ENCODE measurements at regions not wholly inside any gene's neighbourhood (a gene's known extent, or its start where the extent isn't known, plus 50 kb on each side); places are given as distances from the start of the nearest gene placed in this dataset.

DNA sequence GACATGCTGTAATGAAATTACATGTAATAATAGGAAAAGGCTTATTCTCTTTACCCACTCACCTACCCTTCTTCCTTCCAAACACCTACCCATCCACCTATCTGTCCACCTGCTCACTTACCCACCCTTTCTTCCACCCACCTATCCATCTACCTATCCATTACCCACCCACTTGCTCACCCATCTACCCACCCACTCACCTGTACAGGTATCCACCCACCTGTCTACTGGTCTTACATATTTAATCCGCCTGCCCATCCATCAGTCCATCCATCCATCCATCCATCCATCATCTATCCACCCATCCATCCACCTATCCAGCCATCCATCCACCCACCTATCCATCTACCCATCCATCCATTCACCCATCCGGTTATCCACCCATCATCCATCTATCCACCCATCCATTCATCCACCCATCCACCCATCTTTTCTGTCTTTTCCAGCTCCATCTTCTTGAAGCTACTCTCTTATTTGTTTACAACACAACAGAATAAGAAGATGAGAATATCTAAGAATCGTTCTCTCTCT is 133.3 kb upstream of the STX18 start:
- H3K9me3 Mint-ChIP-seq = no peaks in the 10 kb centered on the region
- DNase-seq (ENCODE audit: low spot score) = no peak
- intact Hi-C loops (cut with micrococcal nuclease) = no loop called here
- no peaks in the 10 kb centered on the region for H3K36me3 Mint-ChIP-seq (ENCODE audit: low read depth)
- peaks cover 3% of the 10 kb centered on the region for H3K27me3 Mint-ChIP-seq (ENCODE audit: insufficient read depth)
- H3K27ac Mint-ChIP-seq = no peak overlapping the region
- no peak overlapping the region for H3K4me3 Mint-ChIP-seq
- no peaks in the 10 kb centered on the region for H3K4me1 Mint-ChIP-seq (ENCODE audit: low read depth)

DNA sequence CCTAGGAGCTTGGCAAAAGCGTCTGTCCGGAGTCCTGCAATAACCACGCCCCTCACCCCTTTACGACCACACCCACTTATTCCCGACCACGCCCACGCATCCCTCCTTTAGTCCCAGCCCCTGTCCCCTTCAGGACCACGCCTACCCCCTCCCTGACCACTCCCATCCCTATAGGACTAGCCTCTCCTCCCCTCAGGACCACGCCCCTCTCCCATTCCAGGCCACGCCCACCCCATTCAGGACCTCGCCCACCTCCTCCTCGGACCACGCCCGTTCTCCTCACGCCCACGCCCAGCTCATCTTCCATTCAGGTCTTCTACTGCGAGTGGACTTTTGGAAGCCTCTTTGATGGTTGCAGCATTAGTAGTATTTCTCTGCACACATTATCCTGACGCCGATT is 131.2 kb upstream of the STX18 start:
- H3K36me3 Mint-ChIP-seq (ENCODE audit: low read depth) = no peaks in the 10 kb centered on the region
- H3K4me1 Mint-ChIP-seq (ENCODE audit: low read depth) = no peaks in the 10 kb centered on the region
- intact Hi-C loops (cut with micrococcal nuclease) = no loop called here
- no peak for DNase-seq (ENCODE audit: low spot score)
- H3K27me3 Mint-ChIP-seq (ENCODE audit: insufficient read depth) = peaks cover 2% of the 10 kb centered on the region
- no peak overlapping the region for H3K4me3 Mint-ChIP-seq
- H3K27ac Mint-ChIP-seq = no peak overlapping the region
- no peaks in the 10 kb centered on the region for H3K9me3 Mint-ChIP-seq

GRCh38 chr4:4672402-4672801 is 130.6 kb upstream of the STX18 start:
- Mint-ChIP-seq H3K27me3 (ENCODE audit: insufficient read depth) (no peaks in the 10 kb centered on the region), H3K27ac (no peak overlapping the region), H3K36me3 (ENCODE audit: low read depth) (no peaks in the 10 kb centered on the region), H3K4me3 (no peak overlapping the region), H3K9me3 (no peaks in the 10 kb centered on the region), H3K4me1 (ENCODE audit: low read depth) (no peaks in the 10 kb centered on the region)
- DNase-seq (ENCODE audit: low spot score) = no peak
- intact Hi-C loops (cut with micrococcal nuclease) = no loop called here

DNA sequence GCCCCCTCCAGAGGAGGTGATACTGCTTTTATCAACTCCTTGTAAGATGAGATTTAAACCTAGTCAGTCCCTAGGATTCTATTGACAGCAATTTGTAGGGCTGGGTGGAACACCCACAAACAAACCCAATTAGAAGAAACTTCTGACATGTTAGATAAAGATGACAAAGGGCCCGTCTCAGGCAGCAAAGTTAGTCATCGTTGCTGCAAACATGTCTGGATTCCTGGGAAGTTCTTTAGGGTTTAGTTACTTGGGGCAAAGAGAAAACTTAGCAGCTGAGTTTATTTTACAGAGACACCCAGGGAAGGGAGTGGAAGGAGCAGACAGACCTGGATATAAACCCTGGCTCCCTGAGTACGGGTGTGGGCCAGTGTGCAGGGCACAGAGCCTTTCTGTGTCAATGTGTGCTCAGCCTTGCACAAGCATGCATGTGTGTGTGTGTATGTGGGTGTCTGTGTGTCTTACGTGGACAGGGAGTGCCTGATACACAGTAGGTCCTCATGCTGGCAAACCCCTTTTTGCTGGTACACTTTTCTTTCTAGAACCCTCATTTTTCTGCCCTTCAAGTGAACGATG is 130.0 kb upstream of the STX18 start:
- Mint-ChIP-seq H3K4me1 (ENCODE audit: low read depth) (no peaks in the 10 kb centered on the region), H3K9me3 (no peaks in the 10 kb centered on the region), H3K27me3 (ENCODE audit: insufficient read depth) (no peaks in the 10 kb centered on the region), H3K36me3 (ENCODE audit: low read depth) (no peaks in the 10 kb centered on the region), H3K4me3 (no peak overlapping the region), H3K27ac (no peak overlapping the region)
- intact Hi-C loops (cut with micrococcal nuclease) = no loop called here
- DNase-seq (ENCODE audit: low spot score) = no peak

GRCh38 chr4:4670869-4671268 is 129.0 kb upstream of the STX18 start:
- Mint-ChIP-seq H3K36me3 (ENCODE audit: low read depth) (no peaks in the 10 kb centered on the region), H3K4me1 (ENCODE audit: low read depth) (no peaks in the 10 kb centered on the region), H3K27ac (no peak overlapping the region), H3K4me3 (no peak overlapping the region), H3K9me3 (no peaks in the 10 kb centered on the region), H3K27me3 (ENCODE audit: insufficient read depth) (no peaks in the 10 kb centered on the region)
- intact Hi-C loops (cut with micrococcal nuclease) = no loop called here
- DNase-seq (ENCODE audit: low spot score) = no peak

DNA sequence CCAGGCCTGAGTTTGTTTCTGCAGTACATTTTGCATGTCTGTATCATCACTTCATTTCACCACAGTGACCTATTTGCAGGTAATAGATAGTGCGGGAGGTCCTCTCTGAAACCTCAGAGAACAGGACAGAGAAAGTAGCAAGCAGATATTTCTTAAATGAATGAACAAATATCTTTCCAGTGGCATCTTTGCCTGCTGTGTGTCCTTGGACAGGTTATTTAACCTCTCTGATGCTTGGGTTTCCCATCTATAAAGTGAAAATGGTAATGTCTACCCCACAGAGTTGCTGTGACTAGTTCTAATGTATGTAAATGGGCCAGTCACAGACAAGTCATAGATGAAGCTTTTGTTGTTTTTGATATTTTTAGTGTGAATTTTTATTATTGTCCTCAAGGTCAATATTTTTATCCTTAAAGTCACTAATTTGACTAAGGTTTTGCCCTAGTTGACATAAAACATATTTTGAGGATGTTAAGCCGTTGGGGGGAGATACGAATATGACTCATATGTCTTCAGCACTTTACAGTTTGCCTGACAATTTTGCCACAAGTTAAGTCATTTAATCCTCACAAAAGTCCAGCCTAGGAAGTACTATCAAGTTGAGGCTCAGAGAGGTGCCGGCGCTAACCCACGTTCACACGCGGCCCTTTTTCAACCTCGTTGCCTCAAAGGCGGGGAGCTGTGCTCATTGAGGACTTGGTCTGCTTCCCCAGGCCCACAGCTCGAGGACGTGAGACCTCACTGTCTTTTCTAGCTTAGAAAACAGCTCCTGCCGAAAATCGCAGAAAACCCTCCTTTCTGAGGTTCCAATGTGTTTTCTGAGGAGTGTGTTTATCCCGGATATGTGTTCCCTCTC is 126.7 kb upstream of the STX18 start:
- intact Hi-C loops (cut with micrococcal nuclease) = loop anchor here (5.0 kb wide), 1 partner anchor 181 kb away; no protein-coding TSS in a partner anchor
- Mint-ChIP-seq H3K27ac (no peak overlapping the region), H3K27me3 (ENCODE audit: insufficient read depth) (no peaks in the 10 kb centered on the region), H3K36me3 (ENCODE audit: low read depth) (no peaks in the 10 kb centered on the region), H3K4me3 (no peak overlapping the region), H3K9me3 (no peaks in the 10 kb centered on the region), H3K4me1 (ENCODE audit: low read depth) (no peaks in the 10 kb centered on the region)
- no peak for DNase-seq (ENCODE audit: low spot score)

GRCh38 chr4:4667622-4668081 is 125.8 kb upstream of the STX18 start:
- no peaks in the 10 kb centered on the region for H3K4me1 Mint-ChIP-seq (ENCODE audit: low read depth)
- H3K27me3 Mint-ChIP-seq (ENCODE audit: insufficient read depth) = no peaks in the 10 kb centered on the region
- no peaks in the 10 kb centered on the region for H3K36me3 Mint-ChIP-seq (ENCODE audit: low read depth)
- H3K9me3 Mint-ChIP-seq = no peaks in the 10 kb centered on the region
- no peak overlapping the region for H3K4me3 Mint-ChIP-seq
- intact Hi-C loops (cut with micrococcal nuclease) = loop anchor here (5.0 kb wide), 1 partner anchor 180 kb away; no protein-coding TSS in a partner anchor
- H3K27ac Mint-ChIP-seq = no peak overlapping the region
- DNase-seq (ENCODE audit: low spot score) = no peak

- Mint-ChIP-seq H3K27me3 (ENCODE audit: insufficient read depth) (no peaks in the 10 kb centered on the region), H3K9me3 (no peaks in the 10 kb centered on the region), H3K27ac (no peak overlapping the region), H3K4me3 (no peak overlapping the region), H3K36me3 (ENCODE audit: low read depth) (no peaks in the 10 kb centered on the region), H3K4me1 (ENCODE audit: low read depth) (no peaks in the 10 kb centered on the region)
- no peak for DNase-seq (ENCODE audit: low spot score)
- intact Hi-C loops (cut with micrococcal nuclease) = loop anchor here (5.0 kb wide), 1 partner anchor 180 kb away; no protein-coding TSS in a partner anchor
Observed at GRCh38 chr4:4666693-4667621, 125.1 kb upstream of the STX18 start.

- Mint-ChIP-seq H3K4me3 (no peak overlapping the region), H3K4me1 (ENCODE audit: low read depth) (no peaks in the 10 kb centered on the region), H3K9me3 (no peaks in the 10 kb centered on the region), H3K27ac (no peak overlapping the region), H3K27me3 (ENCODE audit: insufficient read depth) (no peaks in the 10 kb centered on the region), H3K36me3 (ENCODE audit: low read depth) (no peaks in the 10 kb centered on the region)
- DNase-seq (ENCODE audit: low spot score) = no peak
- intact Hi-C loops (cut with micrococcal nuclease) = loop anchor here (5.0 kb wide), 1 partner anchor 179 kb away; no protein-coding TSS in a partner anchor
Observed at GRCh38 chr4:4666187-4666586, 124.3 kb upstream of the STX18 start.

DNA sequence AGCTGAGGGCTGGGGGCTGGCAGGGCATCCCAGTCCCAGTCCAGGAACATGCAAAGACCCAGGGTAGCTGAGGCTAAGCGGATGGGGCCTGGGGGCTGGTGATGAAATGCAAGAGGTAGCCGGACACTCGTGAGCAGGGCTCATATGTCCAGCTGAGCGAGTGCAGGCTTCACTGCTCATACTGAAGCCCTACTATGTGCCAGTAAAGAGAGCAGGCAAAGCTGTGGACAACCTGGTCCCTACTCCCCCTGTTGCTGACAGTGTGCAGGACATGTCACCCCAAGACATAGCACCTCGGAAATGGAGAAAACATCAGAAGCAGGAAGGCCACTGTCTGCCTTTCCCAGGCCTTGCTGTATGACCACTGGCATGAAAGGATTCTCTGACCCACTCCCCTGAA is 122.4 kb upstream of the STX18 start:
- Mint-ChIP-seq H3K9me3 (no peaks in the 10 kb centered on the region), H3K4me3 (no peak overlapping the region), H3K27me3 (ENCODE audit: insufficient read depth) (no peaks in the 10 kb centered on the region), H3K4me1 (ENCODE audit: low read depth) (no peaks in the 10 kb centered on the region), H3K36me3 (ENCODE audit: low read depth) (no peaks in the 10 kb centered on the region), H3K27ac (no peak overlapping the region)
- DNase-seq (ENCODE audit: low spot score) = no peak
- intact Hi-C loops (cut with micrococcal nuclease) = no loop called here

DNA sequence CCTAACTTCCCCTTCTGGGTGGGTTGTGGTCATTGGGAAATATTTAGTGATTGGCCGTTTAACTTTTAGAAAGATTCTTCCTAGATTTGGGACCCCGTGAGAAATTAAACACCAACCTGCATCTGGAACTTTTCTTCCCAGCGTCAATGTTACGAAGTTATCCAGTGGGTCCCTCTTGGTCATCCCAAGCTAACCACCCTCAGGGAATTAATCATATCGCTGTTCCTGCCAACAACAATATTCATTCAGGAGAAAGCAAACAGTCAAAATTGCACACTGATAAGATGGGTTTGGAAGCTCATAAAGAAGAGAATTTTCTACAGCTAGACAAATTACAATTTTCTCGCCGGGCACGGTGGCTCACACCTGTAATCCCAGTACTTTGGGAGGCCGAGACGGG is 121.2 kb upstream of the STX18 start:
- Mint-ChIP-seq H3K4me1 (ENCODE audit: low read depth) (no peaks in the 10 kb centered on the region), H3K27me3 (ENCODE audit: insufficient read depth) (no peaks in the 10 kb centered on the region), H3K9me3 (no peaks in the 10 kb centered on the region), H3K36me3 (ENCODE audit: low read depth) (no peaks in the 10 kb centered on the region), H3K4me3 (no peak overlapping the region), H3K27ac (no peak overlapping the region)
- intact Hi-C loops (cut with micrococcal nuclease) = no loop called here
- no peak for DNase-seq (ENCODE audit: low spot score)

- Mint-ChIP-seq H3K36me3 (ENCODE audit: low read depth) (no peaks in the 10 kb centered on the region), H3K4me1 (ENCODE audit: low read depth) (no peaks in the 10 kb centered on the region), H3K27ac (no peak overlapping the region), H3K9me3 (no peaks in the 10 kb centered on the region), H3K4me3 (no peak overlapping the region), H3K27me3 (ENCODE audit: insufficient read depth) (no peaks in the 10 kb centered on the region)
- no peak for DNase-seq (ENCODE audit: low spot score)
- intact Hi-C loops (cut with micrococcal nuclease) = no loop called here
Observed at GRCh38 chr4:4662230-4662629, 120.4 kb upstream of the STX18 start.
